ENCODE measurements at regions not wholly inside any gene's neighbourhood (a gene's known extent, or its start where the extent isn't known, plus 50 kb on each side); places are given as distances from the start of the nearest gene placed in this dataset.

GRCh38 chr13:106433066-106433465 is 102.4 kb downstream of the EFNB2 start:
- no peak overlapping the region for H3K27ac Mint-ChIP-seq
- H3K27me3 Mint-ChIP-seq (ENCODE audit: low read depth): no peaks in the 10 kb centered on the region
- no peak for TF ChIP-seq CTCF (IDR thresholded peaks at IDR 0.05; ENCODE audit: unreplicated experiment)
- H3K36me3 Mint-ChIP-seq: no peaks in the 10 kb centered on the region
- no peak for DNase-seq (ENCODE audit: low spot score in 2 of 2, unreplicated experiment in 2 of 2)
- H3K9me3 Mint-ChIP-seq: peaks cover 3% of the 10 kb centered on the region
- H3K4me1 Mint-ChIP-seq: no peaks in the 10 kb centered on the region
- no peak overlapping the region for H3K4me3 Mint-ChIP-seq

- Mint-ChIP-seq H3K4me3 (no peak overlapping the region), H3K4me1 (no peaks in the 10 kb centered on the region), H3K36me3 (no peaks in the 10 kb centered on the region), H3K9me3 (peaks cover 3% of the 10 kb centered on the region), H3K27me3 (ENCODE audit: low read depth) (no peaks in the 10 kb centered on the region), H3K27ac (no peak overlapping the region)
- no peak for DNase-seq (ENCODE audit: low spot score in 2 of 2, unreplicated experiment in 2 of 2)
- no peak for TF ChIP-seq CTCF (IDR thresholded peaks at IDR 0.05; ENCODE audit: unreplicated experiment)
These were observed 102.8 kb downstream of the EFNB2 start for GRCh38 chr13:106432636-106433035.

- Mint-ChIP-seq H3K9me3 (no peaks in the 10 kb centered on the region), H3K27ac (no peak overlapping the region), H3K4me1 (no peaks in the 10 kb centered on the region), H3K4me3 (no peak overlapping the region), H3K36me3 (no peaks in the 10 kb centered on the region), H3K27me3 (ENCODE audit: low read depth) (no peaks in the 10 kb centered on the region)
- DNase-seq (ENCODE audit: low spot score in 2 of 2, unreplicated experiment in 2 of 2): no peak
- TF ChIP-seq CTCF (IDR thresholded peaks at IDR 0.05; ENCODE audit: unreplicated experiment): no peak
These were observed 108.6 kb downstream of the EFNB2 start for GRCh38 chr13:106426909-106427308.

- H3K9me3 Mint-ChIP-seq: no peaks in the 10 kb centered on the region
- H3K4me3 Mint-ChIP-seq: no peak overlapping the region
- no peak for DNase-seq (ENCODE audit: low spot score in 2 of 2, unreplicated experiment in 2 of 2)
- H3K27me3 Mint-ChIP-seq (ENCODE audit: low read depth): no peaks in the 10 kb centered on the region
- no peak for TF ChIP-seq CTCF (IDR thresholded peaks at IDR 0.05; ENCODE audit: unreplicated experiment)
- no peaks in the 10 kb centered on the region for H3K36me3 Mint-ChIP-seq
- no peak overlapping the region for H3K27ac Mint-ChIP-seq
- H3K4me1 Mint-ChIP-seq: no peaks in the 10 kb centered on the region
These were observed 109.8 kb downstream of the EFNB2 start for GRCh38 chr13:106425661-106426060.

- H3K9me3 Mint-ChIP-seq: no peaks in the 10 kb centered on the region
- TF ChIP-seq CTCF (IDR thresholded peaks at IDR 0.05; ENCODE audit: unreplicated experiment): no peak
- H3K27ac Mint-ChIP-seq: no peak overlapping the region
- H3K4me1 Mint-ChIP-seq: no peaks in the 10 kb centered on the region
- no peak for DNase-seq (ENCODE audit: low spot score in 2 of 2, unreplicated experiment in 2 of 2)
- H3K27me3 Mint-ChIP-seq (ENCODE audit: low read depth): no peaks in the 10 kb centered on the region
- no peaks in the 10 kb centered on the region for H3K36me3 Mint-ChIP-seq
- H3K4me3 Mint-ChIP-seq: no peak overlapping the region
These were observed 110.7 kb downstream of the EFNB2 start for GRCh38 chr13:106424805-106425204.

GRCh38 chr13:106423530-106423929 is 111.9 kb downstream of the EFNB2 start:
- no peaks in the 10 kb centered on the region for H3K9me3 Mint-ChIP-seq
- no peak overlapping the region for H3K27ac Mint-ChIP-seq
- H3K27me3 Mint-ChIP-seq (ENCODE audit: low read depth): no peaks in the 10 kb centered on the region
- no peak for DNase-seq (ENCODE audit: low spot score in 2 of 2, unreplicated experiment in 2 of 2)
- no peak for TF ChIP-seq CTCF (IDR thresholded peaks at IDR 0.05; ENCODE audit: unreplicated experiment)
- no peak overlapping the region for H3K4me3 Mint-ChIP-seq
- no peaks in the 10 kb centered on the region for H3K36me3 Mint-ChIP-seq
- H3K4me1 Mint-ChIP-seq: no peaks in the 10 kb centered on the region
